Hepatocyte (in vitro differentiated cells): ENCODE measurements at regions not wholly inside any gene's neighbourhood (a gene's known extent, or its start where the extent isn't known, plus 50 kb on each side); places are given as distances from the start of the nearest gene placed in this dataset.

Experiments
- DNase-seq: peaks from one replicate; pipeline ENCODE4 v3.0.0-alpha.2; 2016; ENCODE audit warnings: low spot score
- H2AFZ ChIP-seq: fragments of 200-600 bp; sonication (generic); 2 replicates; pipeline ENCODE4 v1.6.0; 2016; ENCODE audit warnings: antibody characterized with exemption, mild to moderate bottlenecking
- H3K27ac ChIP-seq: fragments of 200-600 bp; sonication (generic); 2 replicates; pipeline ENCODE4 v1.5.1; 2016; ENCODE audit warnings: mild to moderate bottlenecking
- H3K27me3 ChIP-seq: fragments of 200-600 bp; sonication (generic); 2 replicates; pipeline ENCODE4 v1.6.1; 2016
- H3K36me3 ChIP-seq: fragments of 200-600 bp; sonication (generic); replicated peaks from 2 replicates; pipeline ENCODE4 v1.5.1; 2016; ENCODE audit warnings: low read depth; ENCODE audit not compliant: insufficient read depth
- H3K4me1 ChIP-seq: fragments of 200-600 bp; sonication (generic); 2 replicates; pipeline ENCODE4 v1.5.1; 2016; ENCODE audit warnings: mild to moderate bottlenecking, moderate library complexity; ENCODE audit not compliant: insufficient read depth
- H3K4me2 ChIP-seq: fragments of 200-600 bp; sonication (generic); 2 replicates; pipeline ENCODE4 v1.6.0; 2016
- H3K4me3 ChIP-seq: fragments of 200-600 bp; sonication (generic); 2 replicates; pipeline ENCODE4 v1.5.1; 2016; ENCODE audit warnings: mild to moderate bottlenecking
- H3K79me2 ChIP-seq: fragments of 200-600 bp; sonication (generic); 2 replicates; pipeline ENCODE4 v1.6.0; 2017; ENCODE audit warnings: mild to moderate bottlenecking
- H3K9me2 ChIP-seq: fragments of 200-600 bp; sonication (generic); replicated peaks from 2 replicates; pipeline ENCODE4 v1.6.0; 2017; ENCODE audit warnings: mild to moderate bottlenecking; ENCODE audit not compliant: insufficient read depth
- H3K9me3 ChIP-seq: fragments of 200-600 bp; sonication (generic); 2 replicates; pipeline ENCODE4 v1.5.1; 2016; ENCODE audit warnings: low read depth, mild to moderate bottlenecking
- H4K20me1 ChIP-seq: fragments of 200-600 bp; sonication (generic); 2 replicates; pipeline ENCODE4 v1.6.0; 2016; ENCODE audit warnings: mild to moderate bottlenecking; ENCODE audit not compliant: insufficient read depth, poor library complexity, severe bottlenecking
- EZH2 ChIP-seq: fragments of 200-600 bp; sonication (generic); IDR thresholded peaks from 2 replicates; pipeline ENCODE4 v1.6.1; 2016; ENCODE audit warnings: antibody characterized with exemption, mild to moderate bottlenecking, borderline replicate concordance
- EZH2phosphoT487 ChIP-seq: fragments of 200-600 bp; sonication (generic); IDR thresholded peaks from one replicate; pipeline ENCODE4 v1.6.1; 2018; ENCODE audit warnings: antibody characterized with exemption, mild to moderate bottlenecking, low read depth, moderate library complexity; ENCODE audit not compliant: unreplicated experiment, severe bottlenecking
- WGBS: methylation state at CpG from one replicate; pipeline ENCODE4 v1.1.6; 2016; ENCODE audit warnings: low lambda C conversion rate; ENCODE audit errors: missing lambda C conversion rate; 5-methylcytosine and 5-hydroxymethylcytosine counted together
- TF ChIP-seq, protein P1 (sequence below): fragments of 200-600 bp; sonication (generic); IDR thresholded peaks from 2 replicates; pipeline ENCODE4 v1.5.1; 2016; ENCODE audit warnings: antibody characterized with exemption, mild to moderate bottlenecking; ENCODE audit not compliant: poor library complexity

DNA sequence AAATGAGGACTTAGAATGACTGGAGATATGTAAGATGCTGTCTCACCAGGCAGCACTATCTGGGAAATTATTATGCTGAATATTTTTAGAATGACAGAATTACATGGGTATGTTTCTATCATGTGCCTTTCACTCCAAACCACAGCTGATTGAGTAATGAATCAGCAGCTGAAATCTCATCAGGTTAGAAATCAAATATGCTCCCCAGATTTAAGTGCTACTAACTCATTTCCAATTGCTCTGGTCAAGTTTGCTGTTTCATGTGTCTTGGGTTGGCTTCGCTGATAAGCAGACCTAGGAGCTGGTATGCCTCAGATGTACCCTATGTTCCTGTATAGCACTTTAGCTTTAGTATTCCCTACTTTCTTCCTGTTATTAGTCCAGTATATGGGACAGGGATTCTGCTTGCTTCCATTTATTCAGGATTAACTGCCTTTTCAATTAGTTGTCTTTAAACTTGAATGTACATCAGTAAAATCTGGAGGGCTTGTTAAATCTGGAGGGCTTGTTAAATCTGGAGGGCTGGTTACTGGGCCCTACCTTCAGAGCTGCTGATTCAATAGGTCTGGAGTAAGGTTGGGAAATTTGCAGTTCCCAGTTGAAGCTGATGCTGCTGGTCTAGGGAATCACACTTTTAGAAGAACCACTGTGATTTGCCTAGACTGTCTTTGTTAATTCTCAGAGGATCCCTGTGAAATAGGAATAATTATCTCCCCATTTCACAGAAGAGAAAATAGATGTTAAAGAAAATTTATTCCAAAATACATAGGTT, 172.9 kb downstream of the DKK1 start:
- no peak overlapping the region for H3K27ac ChIP-seq
- H3K4me1 ChIP-seq = no peaks in the 10 kb centered on the region
- no peaks in the 10 kb centered on the region for H3K9me2 ChIP-seq
- peak; percentile 11 for DNase-seq
- no peak overlapping the region for H2AFZ ChIP-seq
- H4K20me1 ChIP-seq = no peaks in the 10 kb centered on the region
- H3K4me3 ChIP-seq = no peak overlapping the region
- H3K79me2 ChIP-seq = no peaks in the 10 kb centered on the region
- H3K4me2 ChIP-seq = no peak overlapping the region
- H3K9me3 ChIP-seq = no peaks in the 10 kb centered on the region
- TF ChIP-seq EZH2 (no peak), EZH2phosphoT487 (no peak)
- TF ChIP-seq, protein P1, sequence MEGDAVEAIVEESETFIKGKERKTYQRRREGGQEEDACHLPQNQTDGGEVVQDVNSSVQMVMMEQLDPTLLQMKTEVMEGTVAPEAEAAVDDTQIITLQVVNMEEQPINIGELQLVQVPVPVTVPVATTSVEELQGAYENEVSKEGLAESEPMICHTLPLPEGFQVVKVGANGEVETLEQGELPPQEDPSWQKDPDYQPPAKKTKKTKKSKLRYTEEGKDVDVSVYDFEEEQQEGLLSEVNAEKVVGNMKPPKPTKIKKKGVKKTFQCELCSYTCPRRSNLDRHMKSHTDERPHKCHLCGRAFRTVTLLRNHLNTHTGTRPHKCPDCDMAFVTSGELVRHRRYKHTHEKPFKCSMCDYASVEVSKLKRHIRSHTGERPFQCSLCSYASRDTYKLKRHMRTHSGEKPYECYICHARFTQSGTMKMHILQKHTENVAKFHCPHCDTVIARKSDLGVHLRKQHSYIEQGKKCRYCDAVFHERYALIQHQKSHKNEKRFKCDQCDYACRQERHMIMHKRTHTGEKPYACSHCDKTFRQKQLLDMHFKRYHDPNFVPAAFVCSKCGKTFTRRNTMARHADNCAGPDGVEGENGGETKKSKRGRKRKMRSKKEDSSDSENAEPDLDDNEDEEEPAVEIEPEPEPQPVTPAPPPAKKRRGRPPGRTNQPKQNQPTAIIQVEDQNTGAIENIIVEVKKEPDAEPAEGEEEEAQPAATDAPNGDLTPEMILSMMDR = no peak
- no peaks in the 10 kb centered on the region for H3K36me3 ChIP-seq
- 86% methylated on average over 1 of the region's 1 CpG for WGBS
- no peaks in the 10 kb centered on the region for H3K27me3 ChIP-seq

- H3K4me2 ChIP-seq = no peak overlapping the region
- no peaks in the 10 kb centered on the region for H4K20me1 ChIP-seq
- H3K9me2 ChIP-seq = no peaks in the 10 kb centered on the region
- no peaks in the 10 kb centered on the region for H3K4me1 ChIP-seq
- no peaks in the 10 kb centered on the region for H3K27me3 ChIP-seq
- no peaks in the 10 kb centered on the region for H3K9me3 ChIP-seq
- H2AFZ ChIP-seq = no peak overlapping the region
- no peak for TF ChIP-seq EZH2
- TF ChIP-seq, protein P1 = peak; percentile 80
- TF ChIP-seq EZH2phosphoT487 = no peak
- 57% methylated on average over 3 of the region's 3 CpGs for WGBS
- peak; percentile 63 for DNase-seq
- H3K79me2 ChIP-seq = no peaks in the 10 kb centered on the region
- no peak overlapping the region for H3K27ac ChIP-seq
- no peaks in the 10 kb centered on the region for H3K36me3 ChIP-seq
- H3K4me3 ChIP-seq = no peak overlapping the region
Measured at GRCh38 chr10:52488606-52489485, 174.8 kb downstream of the DKK1 start.

- no peaks in the 10 kb centered on the region for H4K20me1 ChIP-seq
- H3K9me2 ChIP-seq = no peaks in the 10 kb centered on the region
- no peaks in the 10 kb centered on the region for H3K36me3 ChIP-seq
- TF ChIP-seq, protein P1 = no peak
- TF ChIP-seq EZH2phosphoT487 (no peak), EZH2 (no peak)
- H3K27ac ChIP-seq = no peak overlapping the region
- H3K4me2 ChIP-seq = no peak overlapping the region
- no peak overlapping the region for H3K4me3 ChIP-seq
- H2AFZ ChIP-seq = no peak overlapping the region
- no peaks in the 10 kb centered on the region for H3K9me3 ChIP-seq
- no peaks in the 10 kb centered on the region for H3K4me1 ChIP-seq
- H3K27me3 ChIP-seq = no peaks in the 10 kb centered on the region
- H3K79me2 ChIP-seq = no peaks in the 10 kb centered on the region
- WGBS = 82% methylated on average over 6 of the region's 6 CpGs
- DNase-seq = no peak
Measured at GRCh38 chr10:52491246-52491995, 177.3 kb downstream of the DKK1 start.
